CD4-positive, alpha-beta T cell treated with Interleukin-6 for 4 hours (primary cell): ENCODE measurements at regions not wholly inside any gene's neighbourhood (a gene's known extent, or its start where the extent isn't known, plus 50 kb on each side); places are given as distances from the start of the nearest gene placed in this dataset.
"Not testable (repeated sequence)": the region's sequence is repeated elsewhere in the genome, so short reads cannot be mapped to it uniquely, and the experiment has no call there.

ENCODE experiments used
- DNase-seq: peaks from one replicate; pipeline ENCODE4 v3.0.0-alpha.2; 2020; ENCODE audit warnings: mixed read lengths

- DNase-seq = no peak
These were observed 199.9 kb downstream of the SHOX start for GRCh38 chrX:830532-830931.

GRCh38 chrX:829145-829544 lies 198.6 kb downstream of the SHOX start:
- DNase-seq = no peak

- DNase-seq = no peak
These were observed 197.9 kb downstream of the SHOX start for GRCh38 chrX:828411-828959.

- no peak for DNase-seq
These were observed 195.9 kb downstream of the SHOX start for GRCh38 chrX:826448-826847.

GRCh38 chrX:825991-826390 lies 195.4 kb downstream of the SHOX start:
- DNase-seq = no peak

- DNase-seq = not testable (repeated sequence)
These were observed 192.5 kb downstream of the SHOX start for GRCh38 chrX:823073-823472.

- no peak for DNase-seq
These were observed 190.9 kb downstream of the SHOX start for GRCh38 chrX:821327-822107.

GRCh38 chrX:819684-820083 lies 189.1 kb downstream of the SHOX start:
- no peak for DNase-seq

GRCh38 chrX:817759-818300 lies 187.2 kb downstream of the SHOX start:
- DNase-seq = no peak

GRCh38 chrX:817147-817546 lies 186.6 kb downstream of the SHOX start:
- DNase-seq = not testable (repeated sequence)

GRCh38 chrX:816411-816810 lies 185.8 kb downstream of the SHOX start:
- no peak for DNase-seq

- DNase-seq = no peak
These were observed 179.6 kb downstream of the SHOX start for GRCh38 chrX:810186-810585.

GRCh38 chrX:809081-809480 lies 178.5 kb downstream of the SHOX start:
- no peak for DNase-seq

- no peak for DNase-seq
These were observed 176.0 kb downstream of the SHOX start for GRCh38 chrX:806586-806985.

GRCh38 chrX:805988-806387 lies 175.4 kb downstream of the SHOX start:
- DNase-seq = no peak

GRCh38 chrX:805103-805670 lies 174.6 kb downstream of the SHOX start:
- DNase-seq = no peak

- DNase-seq = no peak
These were observed 172.3 kb downstream of the SHOX start for GRCh38 chrX:802846-803245.

GRCh38 chrX:799808-800207 lies 169.2 kb downstream of the SHOX start:
- no peak for DNase-seq

GRCh38 chrX:794311-794710 lies 163.7 kb downstream of the SHOX start:
- DNase-seq = no peak

GRCh38 chrX:793216-793770 lies 162.7 kb downstream of the SHOX start:
- DNase-seq = no peak

GRCh38 chrX:791479-792034 lies 161.0 kb downstream of the SHOX start:
- DNase-seq = no peak

- DNase-seq = no peak
These were observed 160.3 kb downstream of the SHOX start for GRCh38 chrX:790783-791360.

- DNase-seq = no peak
These were observed 159.5 kb downstream of the SHOX start for GRCh38 chrX:790041-790506.
